Tibial nerve (tissue), 4 donors: ENCODE measurements at regions not wholly inside any gene's neighbourhood (a gene's known extent, or its start where the extent isn't known, plus 50 kb on each side); places are given as distances from the start of the nearest gene placed in this dataset.
"Not testable (repeated sequence)": the region's sequence is repeated elsewhere in the genome, so short reads cannot be mapped to it uniquely, and the experiment has no call there.

ENCODE experiments used
- DNase-seq, 2 donors: peaks; one replicate each; pipeline ENCODE4 v3.0.0-alpha.2; 2019; ENCODE audit warnings: low spot score in 2 of 2
- H3K27ac ChIP-seq, 4 donors: fragments of 200-600 bp; sonication (generic) in 3 of 4; one replicate each; pipeline ENCODE4 v1.5.1; 2017 to 2019; ENCODE audit warnings: mild to moderate bottlenecking in 1 of 4
- H3K27me3 ChIP-seq, 2 donors: fragments of 200-600 bp; sonication (generic) in 1 of 2; one replicate each; pipeline versions ENCODE4 v1.5.1 to v1.6.0; 2017 to 2019
- H3K36me3 ChIP-seq, 3 donors: fragments of 200-600 bp; sonication (generic); one replicate each; pipeline ENCODE4 v1.5.1; 2018 to 2019
- H3K4me1 ChIP-seq, 4 donors: fragments of 200-600 bp; sonication (generic) in 3 of 4; one replicate each; pipeline ENCODE4 v1.5.1; 2017 to 2019
- H3K4me3 ChIP-seq, 4 donors: fragments of 200-600 bp; sonication (generic) in 3 of 4; one replicate each; pipeline ENCODE4 v1.5.1; 2017 to 2019; ENCODE audit warnings: mild to moderate bottlenecking in 1 of 4, moderate library complexity in 1 of 4
- H3K9me3 ChIP-seq, 4 donors: fragments of 200-600 bp; sonication (generic) in 3 of 4; one replicate each; pipeline ENCODE4 v1.5.1; 2017 to 2019
- CTCF ChIP-seq, 5 experiments: fragments of 200-600 bp in 3 of 5; fragments of 450-650 bp in 2 of 5; sonication (generic) in 3 of 5; IDR thresholded peaks; one replicate each; pipeline ENCODE4 v1.5.1; 2016 to 2019; ENCODE audit warnings: antibody characterized with exemption in 5 of 5, mild to moderate bottlenecking in 3 of 5, moderate library complexity in 2 of 5
- EP300 ChIP-seq, 2 donors: sonication (generic); formaldehyde crosslinking; IDR thresholded peaks; one replicate each; pipeline ENCODE4 v1.6.1; 2017; ENCODE audit warnings: antibody characterized with exemption in 2 of 2, mild to moderate bottlenecking in 1 of 2
- POLR2A ChIP-seq, 2 donors: fragments of 450-650 bp; IDR thresholded peaks; one replicate each; pipeline ENCODE4 v1.6.1; 2017; ENCODE audit warnings: antibody characterized with exemption in 2 of 2, mild to moderate bottlenecking in 2 of 2, moderate library complexity in 2 of 2
- WGBS, 2 donors: methylation state at CpG; one replicate each; pipeline ENCODE4 v1.1.5; 2018; 5-methylcytosine and 5-hydroxymethylcytosine counted together

- DNase-seq, result peak in 1 of 2 donors; percentile 37
- TF ChIP-seq EP300 (IDR thresholded peaks at IDR 0.05), result no peak
- TF ChIP-seq POLR2A (IDR thresholded peaks at IDR 0.05), result no peak
- peak; percentile 60 to 94 (median 86) for TF ChIP-seq CTCF (IDR thresholded peaks at IDR 0.05)
- H3K27me3 ChIP-seq, result no peaks in the 10 kb centered on the region
- 6 to 7% methylated on average over 19 of the region's 19 CpGs for WGBS, 2 donors
- peak overlapping the region in 3 of 4 donors; percentile 5 to 47 (median 26) for H3K4me3 ChIP-seq
- H3K4me1 ChIP-seq, result peaks cover 0 to 10% (median 0%) of the 10 kb centered on the region in 4 donors
- peak overlapping the region in 2 of 4 donors; percentile 8 to 63 for H3K27ac ChIP-seq
- H3K36me3 ChIP-seq, result no peaks in the 10 kb centered on the region
- no peaks in the 10 kb centered on the region for H3K9me3 ChIP-seq
These were observed 57.1 kb downstream of the ADCYAP1 start for GRCh38 chr18:961644-962355.

GRCh38 chr18:963276-963675, 58.6 kb downstream of the ADCYAP1 start:
- WGBS, 2 donors, result 91 to 92% methylated on average over 2 of the region's 2 CpGs
- Histone ChIP-seq H3K9me3 (no peaks in the 10 kb centered on the region), H3K36me3 (no peaks in the 10 kb centered on the region), H3K27ac (no peak overlapping the region), H3K27me3 (no peaks in the 10 kb centered on the region), H3K4me1 (peaks cover 0 to 10% (median 0%) of the 10 kb centered on the region in 4 donors), H3K4me3 (no peak overlapping the region)
- no peak for DNase-seq
- TF ChIP-seq CTCF (IDR thresholded peaks at IDR 0.05) (no peak), POLR2A (IDR thresholded peaks at IDR 0.05) (no peak), EP300 (IDR thresholded peaks at IDR 0.05) (no peak)

DNA sequence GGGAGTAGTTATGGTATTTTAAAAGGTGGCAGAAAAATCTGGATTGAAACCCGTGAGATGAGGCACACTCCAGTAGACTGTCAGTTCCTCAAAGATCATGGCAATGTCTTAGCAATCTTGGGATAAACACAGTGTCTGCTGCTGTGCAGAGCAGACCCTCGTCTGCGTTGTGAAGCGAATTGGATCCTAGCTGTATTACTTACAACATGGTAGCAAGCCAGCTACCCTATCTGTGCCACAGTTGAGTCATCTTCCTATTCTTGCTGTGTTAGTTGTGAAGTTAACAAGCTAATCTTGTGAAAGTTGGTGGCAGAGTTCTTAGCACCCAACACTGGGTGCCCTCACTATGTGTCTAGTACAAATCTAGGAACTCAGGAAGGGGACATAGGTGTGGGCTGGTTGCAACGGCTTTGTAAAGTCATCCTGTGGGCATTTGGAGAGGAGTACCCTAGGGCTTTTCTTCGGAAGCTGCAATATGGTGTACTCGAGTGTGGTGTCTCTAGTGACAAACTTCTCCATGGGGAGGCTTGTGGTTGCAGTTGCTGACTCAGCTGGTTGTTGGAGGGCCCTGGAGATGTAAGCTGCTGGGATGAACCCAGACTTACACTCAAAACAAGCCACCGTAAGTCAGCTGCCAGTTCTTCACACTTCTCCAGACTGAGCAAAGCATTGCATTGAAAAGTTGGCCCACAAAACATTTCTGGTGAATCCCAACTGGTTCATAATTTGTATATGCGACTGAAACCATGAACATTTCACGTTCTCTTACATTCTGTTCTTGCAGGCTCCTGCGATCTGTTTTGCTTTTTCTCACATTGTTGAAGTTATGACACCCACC, 61.5 kb downstream of the ADCYAP1 start:
- 81 to 82% methylated on average over 11 of the region's 11 CpGs for WGBS, 2 donors

GRCh38 chr18:966759-967576, 62.3 kb downstream of the ADCYAP1 start:
- Histone ChIP-seq H3K4me3 (no peak overlapping the region), H3K27me3 (no peaks in the 10 kb centered on the region), H3K36me3 (no peaks in the 10 kb centered on the region), H3K4me1 (peaks cover 0 to 5% (median 0%) of the 10 kb centered on the region in 4 donors), H3K9me3 (no peaks in the 10 kb centered on the region), H3K27ac (no peak overlapping the region)
- 67 to 71% methylated on average over 8 of the region's 8 CpGs for WGBS, 2 donors
- TF ChIP-seq POLR2A (IDR thresholded peaks at IDR 0.05) (no peak), CTCF (IDR thresholded peaks at IDR 0.05) (no peak), EP300 (IDR thresholded peaks at IDR 0.05) (no peak)
- no peak for DNase-seq

More for the DNA sequence above, 61.5 kb downstream of the ADCYAP1 start:
- no peak overlapping the region for H3K4me3 ChIP-seq
- TF ChIP-seq CTCF (IDR thresholded peaks at IDR 0.05), result no peak
- TF ChIP-seq POLR2A (IDR thresholded peaks at IDR 0.05), result no peak
- no peak for TF ChIP-seq EP300 (IDR thresholded peaks at IDR 0.05)
- H3K4me1 ChIP-seq, result peaks cover 0 to 10% (median 0%) of the 10 kb centered on the region in 4 donors
- no peaks in the 10 kb centered on the region for H3K9me3 ChIP-seq
- H3K27me3 ChIP-seq, result no peaks in the 10 kb centered on the region
- DNase-seq, result no peak
- H3K36me3 ChIP-seq, result no peaks in the 10 kb centered on the region
- H3K27ac ChIP-seq, result no peak overlapping the region

GRCh38 chr18:968910-969309, 64.2 kb downstream of the ADCYAP1 start:
- not testable (repeated sequence) for H3K4me3 ChIP-seq, H3K4me1 ChIP-seq, H3K27me3 ChIP-seq, DNase-seq, H3K27ac ChIP-seq, H3K36me3 ChIP-seq, H3K9me3 ChIP-seq
- 91 to 95% methylated on average over 1 of the region's 1 CpG for WGBS, 2 donors

GRCh38 chr18:969311-969710, 64.6 kb downstream of the ADCYAP1 start:
- 79 to 98% methylated on average over 3 of the region's 3 CpGs for WGBS, 2 donors
- H3K4me1 ChIP-seq, H3K27me3 ChIP-seq, DNase-seq, H3K27ac ChIP-seq, H3K9me3 ChIP-seq, H3K36me3 ChIP-seq, H3K4me3 ChIP-seq: not testable (repeated sequence)

DNA sequence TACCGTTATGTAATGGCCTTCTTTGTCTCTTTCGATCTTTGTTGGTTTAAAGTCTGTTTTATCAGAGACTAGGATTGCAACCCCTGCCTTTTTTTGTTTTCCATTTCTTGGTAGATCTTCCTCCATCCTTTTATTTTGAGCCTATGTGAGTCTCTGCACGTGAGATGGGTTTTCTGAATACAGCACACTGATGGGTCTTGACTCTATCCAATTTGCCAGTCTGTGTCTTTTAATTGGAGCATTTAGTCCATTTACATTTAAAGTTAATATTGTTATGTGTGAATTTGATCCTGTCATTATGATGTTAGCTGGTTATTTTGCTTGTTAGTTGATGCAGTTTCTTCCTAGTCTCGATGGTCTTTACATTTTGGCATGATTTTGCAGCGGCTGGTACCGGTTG, 69.9 kb downstream of the ADCYAP1 start:
- H3K36me3 ChIP-seq, H3K27ac ChIP-seq, DNase-seq, H3K4me3 ChIP-seq, H3K4me1 ChIP-seq, H3K27me3 ChIP-seq: not testable (repeated sequence)
- peaks cover 0 to 12% (median 0%) of the 10 kb centered on the region in 4 donors for H3K9me3 ChIP-seq
- 86 to 90% methylated on average over 3 to 6 of the region's 6 CpGs for WGBS, 2 donors
